ENCODE measurements at regions not wholly inside any gene's neighbourhood (a gene's known extent, or its start where the extent isn't known, plus 50 kb on each side); places are given as distances from the start of the nearest gene placed in this dataset.

DNA sequence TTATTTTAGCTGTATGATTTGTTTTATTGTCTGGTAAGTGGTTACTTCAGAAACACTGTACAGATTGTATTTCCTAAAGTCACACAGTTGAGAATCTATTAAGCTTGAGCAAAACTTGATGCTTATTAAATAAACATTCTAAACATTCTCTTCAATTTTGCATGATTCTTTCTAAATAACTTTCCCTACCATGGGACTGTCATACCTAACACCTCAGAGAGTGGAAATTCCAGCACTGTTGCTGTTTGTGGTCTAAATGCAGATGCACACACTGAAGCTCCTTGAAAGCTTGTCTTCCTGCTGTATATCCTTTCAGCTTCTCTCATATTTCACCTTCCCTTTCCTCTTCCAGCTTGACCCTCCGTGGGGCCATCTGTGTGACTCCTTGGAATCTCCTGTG is 392.0 kb downstream of the LRIG3 start:
- Histone ChIP-seq H3K27me3 (ENCODE audit: control insufficient read depth, insufficient read depth, low read length) (no peaks in the 10 kb centered on the region), H3K4me3 (ENCODE audit: low read length) (no peak overlapping the region), H3K9me3 (ENCODE audit: control insufficient read depth, insufficient read depth, low read length) (no peaks in the 10 kb centered on the region), H3K27ac (ENCODE audit: low read length) (no peak overlapping the region), H3K4me1 (ENCODE audit: control insufficient read depth, insufficient read depth, low read length) (no peaks in the 10 kb centered on the region), H3K36me3 (ENCODE audit: control insufficient read depth, insufficient read depth, low read length) (no peaks in the 10 kb centered on the region)
- intact Hi-C loops (cut with micrococcal nuclease) = no loop called here
- ATAC-seq = no peak
- TF ChIP-seq, protein P1, sequence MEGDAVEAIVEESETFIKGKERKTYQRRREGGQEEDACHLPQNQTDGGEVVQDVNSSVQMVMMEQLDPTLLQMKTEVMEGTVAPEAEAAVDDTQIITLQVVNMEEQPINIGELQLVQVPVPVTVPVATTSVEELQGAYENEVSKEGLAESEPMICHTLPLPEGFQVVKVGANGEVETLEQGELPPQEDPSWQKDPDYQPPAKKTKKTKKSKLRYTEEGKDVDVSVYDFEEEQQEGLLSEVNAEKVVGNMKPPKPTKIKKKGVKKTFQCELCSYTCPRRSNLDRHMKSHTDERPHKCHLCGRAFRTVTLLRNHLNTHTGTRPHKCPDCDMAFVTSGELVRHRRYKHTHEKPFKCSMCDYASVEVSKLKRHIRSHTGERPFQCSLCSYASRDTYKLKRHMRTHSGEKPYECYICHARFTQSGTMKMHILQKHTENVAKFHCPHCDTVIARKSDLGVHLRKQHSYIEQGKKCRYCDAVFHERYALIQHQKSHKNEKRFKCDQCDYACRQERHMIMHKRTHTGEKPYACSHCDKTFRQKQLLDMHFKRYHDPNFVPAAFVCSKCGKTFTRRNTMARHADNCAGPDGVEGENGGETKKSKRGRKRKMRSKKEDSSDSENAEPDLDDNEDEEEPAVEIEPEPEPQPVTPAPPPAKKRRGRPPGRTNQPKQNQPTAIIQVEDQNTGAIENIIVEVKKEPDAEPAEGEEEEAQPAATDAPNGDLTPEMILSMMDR (IDR thresholded peaks at IDR 0.05) = no peak
- Mint-ChIP-seq H3K27ac (no peak overlapping the region), H3K4me3 (no peak overlapping the region), H3K36me3 (no peaks in the 10 kb centered on the region), H3K9me3 (peaks cover 7 to 10% of the 10 kb centered on the region in 2 donors), H3K27me3 (ENCODE audit: low read depth in 2 of 2) (no peaks in the 10 kb centered on the region), H3K4me1 (no peaks in the 10 kb centered on the region)
- WGBS (ENCODE audit: insufficient coverage) = 0% methylated on average over 1 of the region's 1 CpG
- DNase-seq = no peak

DNA sequence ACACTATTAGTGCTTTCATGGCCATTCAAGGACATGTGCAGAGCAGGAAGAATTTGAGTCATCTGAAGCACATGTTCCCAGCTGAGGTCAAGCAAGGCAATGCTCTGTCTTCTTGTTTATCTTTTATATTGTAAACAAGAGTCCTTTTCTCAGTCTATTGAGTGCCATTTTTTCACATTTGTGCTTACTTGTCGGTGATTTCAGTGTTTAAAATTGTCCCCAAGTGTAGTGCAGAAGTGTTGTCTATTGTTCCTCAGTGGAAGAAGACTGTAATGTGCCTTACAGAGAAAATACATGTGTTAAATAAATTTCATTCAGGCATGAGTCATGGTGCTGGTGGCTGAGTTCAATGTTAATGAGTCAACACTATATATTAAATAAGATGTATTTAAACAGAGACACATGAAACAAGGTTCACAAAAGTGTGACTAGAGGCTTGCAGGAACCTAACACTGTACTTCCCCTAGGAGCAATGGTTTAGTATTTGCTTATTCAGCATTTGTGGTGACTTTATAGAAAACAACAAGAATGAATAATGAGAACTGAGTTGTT is 391.1 kb downstream of the LRIG3 start:
- Mint-ChIP-seq H3K36me3 (no peaks in the 10 kb centered on the region), H3K4me3 (no peak overlapping the region), H3K9me3 (peaks cover 5 to 8% of the 10 kb centered on the region in 2 donors), H3K4me1 (no peaks in the 10 kb centered on the region), H3K27ac (no peak overlapping the region), H3K27me3 (ENCODE audit: low read depth in 2 of 2) (no peaks in the 10 kb centered on the region)
- no peak for ATAC-seq
- Histone ChIP-seq H3K27ac (ENCODE audit: low read length) (no peak overlapping the region), H3K4me1 (ENCODE audit: control insufficient read depth, insufficient read depth, low read length) (no peaks in the 10 kb centered on the region), H3K36me3 (ENCODE audit: control insufficient read depth, insufficient read depth, low read length) (no peaks in the 10 kb centered on the region), H3K27me3 (ENCODE audit: control insufficient read depth, insufficient read depth, low read length) (no peaks in the 10 kb centered on the region), H3K4me3 (ENCODE audit: low read length) (no peak overlapping the region), H3K9me3 (ENCODE audit: control insufficient read depth, insufficient read depth, low read length) (no peaks in the 10 kb centered on the region)
- intact Hi-C loops (cut with micrococcal nuclease) = no loop called here
- TF ChIP-seq, protein P1 (IDR thresholded peaks at IDR 0.05) = no peak
- DNase-seq = no peak
- 89% methylated on average over 1 of the region's 1 CpG for WGBS (ENCODE audit: insufficient coverage)

DNA sequence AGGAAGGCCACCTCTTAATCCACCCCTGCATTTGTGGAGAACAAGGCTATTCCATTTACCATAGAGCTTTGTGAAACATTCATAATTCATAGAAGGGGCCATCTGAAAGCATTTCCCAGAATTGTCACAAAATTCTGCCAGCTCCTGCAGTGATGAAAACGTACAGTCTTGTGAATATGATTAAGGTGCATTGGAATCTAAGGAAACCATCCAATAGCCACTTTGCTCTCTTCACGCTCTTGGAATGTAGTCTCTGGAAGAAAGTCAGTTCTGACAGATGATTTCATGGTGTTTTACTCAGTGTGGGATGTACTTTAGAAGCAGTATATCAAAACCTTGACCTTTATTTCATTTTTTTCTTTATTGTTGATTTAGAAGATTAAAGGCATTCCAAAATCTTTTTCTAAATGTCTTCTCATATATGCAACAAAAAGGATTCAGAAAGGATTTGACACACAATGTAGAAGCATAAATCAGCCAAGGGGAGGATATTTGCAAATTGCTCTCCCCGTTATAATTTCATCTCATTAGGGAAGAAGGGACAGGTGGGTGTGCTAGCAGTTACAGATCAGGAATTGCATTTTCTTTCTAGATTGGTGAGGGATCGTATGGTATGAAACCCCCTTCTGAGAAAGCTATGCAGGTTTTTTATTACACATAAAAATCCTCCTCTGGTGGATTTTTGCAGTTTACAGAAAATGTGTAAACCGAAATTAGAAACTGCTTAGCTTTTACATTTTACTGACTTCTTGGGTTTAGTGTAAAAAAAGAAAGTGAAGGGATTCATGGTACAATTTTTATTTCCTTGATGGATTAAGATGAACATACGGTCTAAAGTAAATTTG is 390.2 kb downstream of the LRIG3 start:
- DNase-seq = no peak
- Histone ChIP-seq H3K4me1 (ENCODE audit: control insufficient read depth, insufficient read depth, low read length) (no peaks in the 10 kb centered on the region), H3K9me3 (ENCODE audit: control insufficient read depth, insufficient read depth, low read length) (no peaks in the 10 kb centered on the region), H3K27me3 (ENCODE audit: control insufficient read depth, insufficient read depth, low read length) (no peaks in the 10 kb centered on the region), H3K4me3 (ENCODE audit: low read length) (no peak overlapping the region), H3K27ac (ENCODE audit: low read length) (no peak overlapping the region), H3K36me3 (ENCODE audit: control insufficient read depth, insufficient read depth, low read length) (no peaks in the 10 kb centered on the region)
- H3K4me3 Mint-ChIP-seq = no peak overlapping the region
- 78% methylated on average over 5 of the region's 6 CpGs for WGBS (ENCODE audit: insufficient coverage)
- H3K27ac Mint-ChIP-seq = no peak overlapping the region
- no peaks in the 10 kb centered on the region for H3K4me1 Mint-ChIP-seq
- H3K27me3 Mint-ChIP-seq (ENCODE audit: low read depth in 2 of 2) = no peaks in the 10 kb centered on the region
- ATAC-seq = no peak
- peaks cover 3 to 5% of the 10 kb centered on the region in 2 donors for H3K9me3 Mint-ChIP-seq
- TF ChIP-seq, protein P1 (IDR thresholded peaks at IDR 0.05) = no peak
- H3K36me3 Mint-ChIP-seq = no peaks in the 10 kb centered on the region
- intact Hi-C loops (cut with micrococcal nuclease) = no loop called here

DNA sequence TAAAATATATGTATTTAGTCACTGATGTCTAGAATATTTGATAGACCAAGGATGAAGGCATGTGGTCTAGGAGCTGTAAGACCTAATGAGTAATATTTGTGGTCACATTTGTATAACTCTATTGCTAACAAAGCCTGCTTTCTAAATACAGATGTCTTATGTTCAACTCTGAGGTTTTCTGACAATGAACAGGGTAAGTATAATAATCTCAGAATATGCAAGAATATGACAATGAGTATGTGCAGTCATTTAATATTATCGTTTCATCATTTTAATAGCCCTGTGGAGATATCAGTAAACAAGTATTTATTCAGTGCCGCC is 389.6 kb downstream of the LRIG3 start:
- no peak overlapping the region for H3K4me3 ChIP-seq (ENCODE audit: low read length)
- Mint-ChIP-seq H3K9me3 (peaks cover 3 to 5% of the 10 kb centered on the region in 2 donors), H3K4me1 (no peaks in the 10 kb centered on the region), H3K27me3 (ENCODE audit: low read depth in 2 of 2) (no peaks in the 10 kb centered on the region), H3K27ac (no peak overlapping the region), H3K4me3 (no peak overlapping the region), H3K36me3 (no peaks in the 10 kb centered on the region)
- 100% methylated on average over 1 of the region's 2 CpGs for WGBS (ENCODE audit: insufficient coverage)
- H3K27me3 ChIP-seq (ENCODE audit: control insufficient read depth, insufficient read depth, low read length) = no peaks in the 10 kb centered on the region
- no peak for ATAC-seq
- TF ChIP-seq, protein P1 (IDR thresholded peaks at IDR 0.05) = no peak
- H3K27ac ChIP-seq (ENCODE audit: low read length) = no peak overlapping the region
- intact Hi-C loops (cut with micrococcal nuclease) = no loop called here
- no peak for DNase-seq
- H3K4me1 ChIP-seq (ENCODE audit: control insufficient read depth, insufficient read depth, low read length) = no peaks in the 10 kb centered on the region
- no peaks in the 10 kb centered on the region for H3K9me3 ChIP-seq (ENCODE audit: control insufficient read depth, insufficient read depth, low read length)
- no peaks in the 10 kb centered on the region for H3K36me3 ChIP-seq (ENCODE audit: control insufficient read depth, insufficient read depth, low read length)

Measured in natural killer cell (primary cell).